HG03439 (cell line): ENCODE measurements at regions not wholly inside any gene's neighbourhood (a gene's known extent, or its start where the extent isn't known, plus 50 kb on each side); places are given as distances from the start of the nearest gene placed in this dataset.

Experiments used
- ATAC-seq: cut with Tn5 transposase; IDR thresholded peaks from one replicate; pipeline ENCODE4 v1.9.1; 2021; ENCODE audit warnings: mild to moderate bottlenecking, moderate library complexity; ENCODE audit not compliant: unreplicated experiment

DNA sequence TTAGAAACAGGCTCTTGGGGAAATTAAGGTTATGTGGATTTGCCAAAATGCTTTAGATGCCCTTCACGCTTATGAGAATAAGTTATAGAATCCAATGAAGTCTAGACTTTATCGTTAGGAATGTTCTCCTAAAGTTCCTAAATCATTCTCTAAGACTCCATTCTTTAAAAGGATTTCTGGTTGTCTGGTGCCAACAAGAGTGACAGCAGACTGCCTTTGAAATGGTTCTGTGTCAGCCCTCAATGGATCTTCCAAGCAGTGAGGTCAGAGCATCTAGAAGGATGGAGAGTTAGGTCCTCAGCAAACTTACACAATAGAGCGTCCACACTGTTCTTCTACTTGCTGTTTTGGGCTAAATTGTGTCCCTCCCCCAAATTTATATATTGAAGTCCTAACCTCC, 473.3 kb downstream of the GATA3 start:
- ATAC-seq, result no peak

DNA sequence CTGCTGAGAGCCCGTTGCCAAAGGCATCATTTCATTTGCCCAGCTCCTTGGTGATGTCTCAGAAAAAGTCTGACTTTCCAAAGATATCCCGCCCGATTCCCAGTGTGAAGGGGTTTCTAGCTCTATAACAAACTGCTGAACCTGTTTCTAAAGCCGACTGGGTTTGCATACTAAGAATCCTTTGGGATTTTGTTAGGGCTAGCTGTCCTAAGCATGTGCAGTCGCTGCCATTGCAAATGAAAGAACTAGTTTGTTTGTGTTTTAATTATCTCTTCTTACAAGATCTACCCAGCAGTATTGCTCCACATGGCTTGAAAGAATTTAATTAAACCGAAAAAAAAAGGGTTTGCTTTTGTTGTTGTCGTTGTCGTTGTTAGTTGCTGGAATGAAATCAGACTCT, 476.6 kb downstream of the GATA3 start:
- no peak for ATAC-seq

DNA sequence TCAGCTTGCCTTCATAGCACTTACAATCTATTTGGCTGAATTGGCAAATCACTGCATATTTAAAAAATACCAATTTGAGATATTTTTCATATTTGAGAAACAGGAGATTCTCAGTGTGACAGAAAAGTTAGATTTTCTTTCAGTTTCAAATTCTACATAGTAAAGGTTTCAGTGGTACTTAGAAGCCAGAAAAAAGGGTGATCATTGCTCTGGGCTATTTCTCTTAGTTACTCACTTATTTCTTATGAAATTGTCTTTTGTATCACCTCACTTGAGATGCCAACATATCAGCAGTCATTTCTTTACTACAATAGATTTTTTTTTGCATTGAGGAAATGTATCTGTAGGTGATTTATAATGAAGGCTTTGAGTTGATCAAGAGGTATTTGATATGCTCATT, 478.2 kb downstream of the GATA3 start:
- no peak for ATAC-seq

- no peak for ATAC-seq
Measured at GRCh38 chr10:8533462-8533861, 479.0 kb downstream of the GATA3 start.

DNA sequence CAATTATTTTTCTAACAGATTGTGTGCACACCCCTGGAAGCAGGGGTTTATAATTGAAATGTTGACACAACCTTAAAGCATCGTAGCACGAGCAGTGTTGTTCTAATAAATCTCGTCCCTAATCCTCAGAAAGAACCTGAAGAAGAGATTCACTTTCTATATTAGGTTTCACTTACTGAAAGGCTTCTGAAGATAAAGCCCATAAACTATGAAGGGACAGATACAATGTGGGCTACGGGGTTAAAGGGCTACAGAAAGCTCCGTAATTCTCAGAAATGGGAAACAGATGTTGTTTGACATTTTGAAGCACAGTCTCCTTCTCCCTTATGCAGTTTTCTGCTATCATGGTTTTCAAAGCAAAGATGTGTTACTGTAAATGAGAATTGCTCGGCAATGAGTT, 479.6 kb downstream of the GATA3 start:
- ATAC-seq, result no peak

DNA sequence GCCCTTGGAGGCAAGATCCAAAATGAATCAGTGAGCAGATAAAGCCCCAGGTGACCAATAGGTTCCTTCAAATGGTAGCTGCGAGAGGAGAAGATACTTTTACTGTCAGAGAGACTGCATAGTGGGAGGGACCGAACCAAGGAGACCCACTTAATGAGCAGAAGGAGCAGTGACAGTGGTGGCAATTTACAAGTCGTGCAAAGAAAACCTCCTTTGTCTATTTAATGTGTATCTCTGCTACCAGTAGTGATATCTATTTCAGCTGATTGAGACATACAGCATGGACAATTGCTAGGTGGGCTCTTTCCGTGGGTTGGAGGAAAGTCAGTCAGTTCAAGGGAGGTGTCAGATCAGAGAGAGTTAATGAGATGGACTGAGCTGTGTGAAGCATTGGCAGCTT, 480.4 kb downstream of the GATA3 start:
- no peak for ATAC-seq

DNA sequence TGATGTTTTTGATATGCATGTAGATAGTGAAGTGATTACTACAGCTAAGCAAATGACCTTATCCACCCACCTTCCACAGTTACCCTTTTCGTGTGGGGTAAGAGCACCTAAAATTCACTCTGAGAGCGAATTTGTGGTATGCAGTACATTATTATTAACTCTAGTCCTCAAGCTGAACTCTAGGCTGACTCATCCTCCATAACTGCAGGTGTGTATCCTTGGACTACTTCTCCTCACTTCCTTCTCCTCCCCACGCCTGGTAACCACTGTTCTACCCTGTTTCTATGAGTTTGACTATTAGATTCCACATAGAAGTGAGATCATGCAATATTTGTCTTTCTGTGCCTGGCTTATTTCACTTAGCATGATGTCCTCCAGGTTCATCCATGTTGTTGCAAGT, 484.6 kb downstream of the GATA3 start:
- no peak for ATAC-seq

DNA sequence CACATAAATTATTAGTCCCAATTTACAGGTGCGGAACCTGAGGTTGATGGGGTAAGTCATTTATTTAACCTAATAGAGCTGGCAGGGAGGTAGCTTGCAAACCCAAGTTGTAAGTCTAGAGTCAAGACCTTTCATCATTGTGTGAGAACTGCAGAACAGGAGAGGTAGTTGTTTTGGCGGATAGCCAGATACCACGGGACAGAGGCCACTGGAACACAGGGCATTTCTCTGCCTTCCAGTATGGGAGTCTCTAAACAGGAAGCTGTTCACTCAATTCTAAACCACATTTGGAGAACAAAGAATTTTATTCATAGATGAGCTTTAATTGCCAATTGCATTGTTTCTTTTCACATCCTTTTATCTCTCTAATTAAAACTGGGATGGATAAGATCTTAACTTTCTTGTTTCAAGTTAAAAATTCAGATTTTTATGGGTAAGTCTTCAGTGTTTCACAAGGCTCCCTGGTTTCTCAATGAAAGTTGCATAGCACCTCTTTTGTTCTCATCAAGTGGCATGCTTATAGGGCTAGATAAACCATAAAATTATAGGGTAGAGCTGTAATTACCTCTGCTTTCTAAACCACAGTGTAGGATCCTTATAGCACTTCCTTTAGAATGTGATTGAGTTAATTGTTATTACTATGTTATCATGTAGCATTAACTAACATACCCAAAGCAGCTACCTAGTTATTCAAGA, 489.0 kb downstream of the GATA3 start:
- no peak for ATAC-seq

DNA sequence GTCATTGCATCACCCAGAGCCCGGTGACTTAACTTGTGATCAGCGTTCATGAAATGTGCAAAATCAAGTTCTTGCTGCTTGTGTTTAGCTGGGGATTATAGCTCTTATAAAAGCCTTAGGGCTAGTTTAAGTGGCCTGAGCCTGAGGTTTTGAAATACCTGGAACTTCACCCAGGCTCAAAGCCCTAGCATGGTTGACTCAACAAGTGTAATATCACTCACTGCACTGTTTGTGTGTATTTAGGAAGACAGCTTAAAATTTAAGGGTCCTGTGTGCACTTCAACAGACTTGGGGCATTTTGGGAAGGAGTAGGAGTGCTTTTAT, 489.5 kb downstream of the GATA3 start:
- no peak for ATAC-seq

DNA sequence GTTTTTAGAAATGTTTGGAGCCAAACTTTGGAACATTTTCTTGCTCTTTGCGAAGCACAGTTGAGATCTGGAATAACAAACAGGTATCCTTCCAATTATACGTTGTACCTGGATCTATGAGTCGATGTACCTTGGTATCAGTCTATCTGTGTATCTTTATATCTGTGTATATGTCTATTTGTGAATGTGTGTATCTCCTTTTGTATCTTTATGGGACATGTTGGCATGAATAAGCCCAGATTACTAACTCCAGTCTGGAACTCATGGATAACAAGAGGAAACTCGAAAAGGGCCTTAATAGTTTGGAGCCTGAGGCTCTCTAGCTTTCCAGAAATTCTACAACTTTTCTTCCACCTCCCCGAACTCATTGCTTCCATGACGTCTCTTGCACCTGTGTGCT, 490.0 kb downstream of the GATA3 start:
- ATAC-seq, result no peak

GRCh38 chr10:8554574-8554973, 500.1 kb downstream of the GATA3 start:
- ATAC-seq, result no peak

GRCh38 chr10:8556321-8556720, 501.8 kb downstream of the GATA3 start:
- ATAC-seq, result no peak

DNA sequence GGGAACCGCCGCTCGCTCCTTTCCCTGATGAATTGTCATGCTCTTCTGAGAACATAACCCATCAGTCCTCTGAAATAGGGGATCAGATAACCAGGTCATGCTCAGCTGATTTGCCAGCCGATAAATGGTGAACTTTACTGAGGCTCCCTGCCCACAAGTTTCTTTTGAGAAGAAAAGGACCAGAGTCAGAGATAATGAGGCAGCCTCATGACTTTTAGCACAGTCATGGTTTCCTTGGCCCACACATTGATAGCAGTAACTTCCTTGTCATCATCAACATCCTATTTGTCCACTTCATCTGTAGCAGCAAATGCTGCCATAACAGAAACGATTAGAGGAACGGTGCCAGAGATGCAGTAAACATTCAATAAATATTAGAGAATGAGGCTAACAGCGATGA, 509.0 kb downstream of the GATA3 start:
- no peak for ATAC-seq

- ATAC-seq, result no peak
Measured at GRCh38 chr10:8566737-8567136, 512.2 kb downstream of the GATA3 start.

GRCh38 chr10:8568401-8568800, 513.9 kb downstream of the GATA3 start:
- no peak for ATAC-seq

DNA sequence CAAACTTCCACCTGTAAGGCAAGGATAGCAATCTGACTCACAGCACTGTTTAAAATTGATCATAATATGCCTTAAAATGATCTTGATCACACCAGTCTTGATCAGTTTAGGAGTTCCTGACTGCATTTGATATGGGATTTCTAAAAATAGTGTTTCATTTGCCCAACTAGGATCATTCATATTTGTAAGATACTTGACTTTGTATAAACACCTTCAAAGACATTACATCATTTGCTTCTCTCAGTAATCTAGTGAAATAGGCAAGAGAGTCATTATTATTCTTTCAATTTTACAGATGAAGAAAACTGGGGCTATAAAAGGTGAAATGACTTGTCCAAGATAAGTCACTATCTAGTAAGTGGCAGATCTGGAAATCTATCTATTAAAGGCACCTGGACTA, 521.1 kb downstream of the GATA3 start:
- ATAC-seq, result no peak

DNA sequence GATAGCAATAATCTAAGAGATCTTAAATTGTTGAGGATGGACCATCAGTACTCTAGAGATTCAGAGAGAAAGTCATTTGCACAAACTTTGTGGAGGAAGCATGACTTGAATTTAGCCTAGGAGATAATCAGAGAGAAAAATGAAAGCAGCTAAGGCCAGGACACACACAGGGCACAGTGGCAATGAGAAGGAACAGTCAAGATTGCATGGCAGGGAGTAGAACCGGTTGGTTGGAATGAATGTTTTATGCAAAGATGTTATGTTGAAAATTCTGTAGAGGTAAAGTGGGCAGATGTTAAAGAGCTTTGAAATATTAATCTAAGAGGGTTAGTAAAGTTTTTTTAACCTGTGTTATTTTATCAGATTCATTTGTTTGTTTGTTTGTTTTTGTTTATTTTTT, 521.8 kb downstream of the GATA3 start:
- ATAC-seq, result no peak

- ATAC-seq, result no peak
Measured at GRCh38 chr10:8576911-8577310, 522.4 kb downstream of the GATA3 start.

DNA sequence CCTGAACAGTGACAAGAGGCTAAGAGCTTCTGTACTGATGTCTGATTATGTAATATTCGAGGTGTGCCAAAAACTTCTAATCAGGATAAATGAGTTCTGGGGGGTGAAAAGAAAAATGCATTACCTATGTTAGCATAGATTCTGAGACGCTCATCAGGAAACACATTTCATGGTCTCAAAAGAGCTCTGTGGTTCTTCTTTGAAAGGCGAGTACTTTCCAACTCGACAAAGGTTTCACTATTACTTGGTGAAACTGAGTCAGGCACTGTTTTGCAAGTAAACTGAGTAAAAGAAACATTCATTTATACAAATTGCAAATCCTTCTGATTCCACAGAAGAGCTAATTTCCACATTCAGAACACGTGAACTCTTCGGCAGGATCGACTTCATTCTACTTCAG, 523.2 kb downstream of the GATA3 start:
- ATAC-seq, result no peak

GRCh38 chr10:8581521-8582225, 527.2 kb downstream of the GATA3 start:
- ATAC-seq, result no peak

- no peak for ATAC-seq
Measured at GRCh38 chr10:8583096-8583495, 528.6 kb downstream of the GATA3 start.

DNA sequence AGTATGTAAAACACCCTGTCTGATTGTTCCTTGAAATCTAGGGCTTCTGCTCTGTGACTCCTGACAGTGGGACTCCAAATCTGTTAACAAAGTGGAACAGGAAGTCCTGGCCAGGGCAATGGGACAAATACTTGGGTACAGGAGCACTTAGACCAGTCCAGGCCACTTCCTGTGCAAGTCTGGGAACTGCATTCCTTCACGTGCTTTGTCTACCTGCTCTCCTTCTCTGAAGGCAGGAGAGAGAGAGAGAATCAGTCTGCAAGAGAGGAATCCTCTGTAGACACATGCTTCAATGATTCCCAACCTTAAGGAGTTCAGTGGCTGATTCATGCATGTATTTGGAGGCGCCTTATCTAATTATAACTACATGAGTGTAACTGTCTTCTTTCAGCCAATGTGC, 530.2 kb downstream of the GATA3 start:
- no peak for ATAC-seq

DNA sequence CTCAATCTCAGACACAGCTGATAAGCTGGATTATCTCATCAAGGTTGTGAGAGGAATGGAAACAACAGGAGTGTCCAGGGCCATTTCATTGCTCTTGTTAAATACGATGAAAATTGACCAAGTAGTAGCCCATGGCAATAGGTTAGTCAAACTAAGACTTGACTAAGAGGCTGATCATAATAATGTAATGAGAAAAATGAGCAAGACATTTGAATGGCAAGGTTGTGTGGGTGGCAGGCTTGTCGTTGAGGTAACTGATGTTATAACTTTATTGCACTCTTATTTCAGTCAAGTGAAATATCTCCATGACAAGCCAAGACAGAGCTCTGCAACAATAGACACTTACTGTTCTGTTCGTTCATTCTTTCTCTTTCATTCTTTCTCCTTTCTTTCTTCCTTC, 532.0 kb downstream of the GATA3 start:
- no peak for ATAC-seq
